ENCODE measurements at regions not wholly inside any gene's neighbourhood (a gene's known extent, or its start where the extent isn't known, plus 50 kb on each side); places are given as distances from the start of the nearest gene placed in this dataset.

- no peak for TF ChIP-seq CTCF (conservative IDR thresholded peaks at IDR 0.05 in 1 of 2, IDR thresholded peaks at IDR 0.05 in 1 of 2; ENCODE audit: low read depth in 1 of 2, low read length in 2 of 2)
- no peak for TF ChIP-seq EZH2 (IDR thresholded peaks at IDR 0.05; ENCODE audit: low read length, missing control alignments)
These were observed 257.9 kb upstream of the MVB12B start for GRCh38 chr9:126068534-126069230.

Measured in fibroblast of lung (primary cell).